ENCODE measurements at regions not wholly inside any gene's neighbourhood (a gene's known extent, or its start where the extent isn't known, plus 50 kb on each side); places are given as distances from the start of the nearest gene placed in this dataset.

GRCh38 chr18:56052202-56052601 is 464.2 kb upstream of the TCF4 start:
- Mint-ChIP-seq H3K27ac (no peak overlapping the region), H3K36me3 (ENCODE audit: low read depth) (no peaks in the 10 kb centered on the region), H3K4me3 (no peak overlapping the region), H3K9me3 (peaks cover 11% of the 10 kb centered on the region), H3K27me3 (no peaks in the 10 kb centered on the region), H3K4me1 (no peaks in the 10 kb centered on the region)
- no peak for DNase-seq
- ChIA-PET POLR2A (no interaction called here), CTCF (no interaction called here)

GRCh38 chr18:56044239-56044638 is 456.2 kb upstream of the TCF4 start:
- no peak overlapping the region for H3K4me3 Mint-ChIP-seq
- no peaks in the 10 kb centered on the region for H3K36me3 Mint-ChIP-seq (ENCODE audit: low read depth)
- CTCF ChIA-PET, result no interaction called here
- H3K27ac Mint-ChIP-seq, result no peak overlapping the region
- no peaks in the 10 kb centered on the region for H3K4me1 Mint-ChIP-seq
- POLR2A ChIA-PET, result no interaction called here
- H3K27me3 Mint-ChIP-seq, result no peaks in the 10 kb centered on the region
- no peak for DNase-seq
- peaks cover 7% of the 10 kb centered on the region for H3K9me3 Mint-ChIP-seq

- no peaks in the 10 kb centered on the region for H3K27me3 Mint-ChIP-seq
- no peaks in the 10 kb centered on the region for H3K36me3 Mint-ChIP-seq (ENCODE audit: low read depth)
- ChIA-PET POLR2A (no interaction called here), CTCF (no interaction called here)
- no peak for DNase-seq
- no peaks in the 10 kb centered on the region for H3K4me1 Mint-ChIP-seq
- H3K4me3 Mint-ChIP-seq, result no peak overlapping the region
- H3K27ac Mint-ChIP-seq, result no peak overlapping the region
- peaks cover 5% of the 10 kb centered on the region for H3K9me3 Mint-ChIP-seq
Measured at GRCh38 chr18:56043641-56044061, 455.7 kb upstream of the TCF4 start.

GRCh38 chr18:56042915-56043536 is 455.0 kb upstream of the TCF4 start:
- Mint-ChIP-seq H3K36me3 (ENCODE audit: low read depth) (no peaks in the 10 kb centered on the region), H3K9me3 (peaks cover 4% of the 10 kb centered on the region)
- CTCF ChIA-PET, result no interaction called here

GRCh38 chr18:56038171-56039030 is 450.4 kb upstream of the TCF4 start:
- ChIA-PET CTCF (no interaction called here), POLR2A (no interaction called here)
- Mint-ChIP-seq H3K9me3 (peaks cover 5% of the 10 kb centered on the region), H3K27me3 (no peaks in the 10 kb centered on the region), H3K4me3 (no peak overlapping the region), H3K27ac (no peak overlapping the region), H3K36me3 (ENCODE audit: low read depth) (no peaks in the 10 kb centered on the region), H3K4me1 (no peaks in the 10 kb centered on the region)
- DNase-seq, result no peak

More at GRCh38 chr18:56042915-56043536, 455.0 kb upstream of the TCF4 start:
- POLR2A ChIA-PET, result no interaction called here
- H3K27me3 Mint-ChIP-seq, result no peaks in the 10 kb centered on the region
- no peaks in the 10 kb centered on the region for H3K4me1 Mint-ChIP-seq
- H3K27ac Mint-ChIP-seq, result no peak overlapping the region
- DNase-seq, result no peak
- no peak overlapping the region for H3K4me3 Mint-ChIP-seq

GRCh38 chr18:56036741-56037140 is 448.7 kb upstream of the TCF4 start:
- no peaks in the 10 kb centered on the region for H3K4me1 Mint-ChIP-seq
- CTCF ChIA-PET, result no interaction called here
- H3K27ac Mint-ChIP-seq, result no peak overlapping the region
- peaks cover 7% of the 10 kb centered on the region for H3K9me3 Mint-ChIP-seq
- no peak overlapping the region for H3K4me3 Mint-ChIP-seq
- DNase-seq, result no peak
- POLR2A ChIA-PET, result no interaction called here
- no peaks in the 10 kb centered on the region for H3K27me3 Mint-ChIP-seq
- no peaks in the 10 kb centered on the region for H3K36me3 Mint-ChIP-seq (ENCODE audit: low read depth)

GRCh38 chr18:56035546-56035945 is 447.6 kb upstream of the TCF4 start:
- Mint-ChIP-seq H3K27ac (no peak overlapping the region), H3K36me3 (ENCODE audit: low read depth) (no peaks in the 10 kb centered on the region), H3K9me3 (peaks cover 5% of the 10 kb centered on the region), H3K4me3 (no peak overlapping the region), H3K27me3 (no peaks in the 10 kb centered on the region), H3K4me1 (no peaks in the 10 kb centered on the region)
- ChIA-PET CTCF (no interaction called here), POLR2A (no interaction called here)
- DNase-seq, result no peak

- CTCF ChIA-PET, result no interaction called here
- Mint-ChIP-seq H3K27me3 (no peaks in the 10 kb centered on the region), H3K4me3 (no peak overlapping the region), H3K4me1 (no peaks in the 10 kb centered on the region), H3K27ac (no peak overlapping the region), H3K9me3 (peaks cover 5% of the 10 kb centered on the region), H3K36me3 (ENCODE audit: low read depth) (no peaks in the 10 kb centered on the region)
- DNase-seq, result no peak
- POLR2A ChIA-PET, result no interaction called here
Measured at GRCh38 chr18:56034949-56035348, 447.0 kb upstream of the TCF4 start.

GRCh38 chr18:56030060-56030459 is 442.1 kb upstream of the TCF4 start:
- Mint-ChIP-seq H3K36me3 (ENCODE audit: low read depth) (no peaks in the 10 kb centered on the region), H3K4me1 (no peaks in the 10 kb centered on the region), H3K27ac (no peak overlapping the region), H3K4me3 (no peak overlapping the region), H3K9me3 (peaks cover 10% of the 10 kb centered on the region), H3K27me3 (no peaks in the 10 kb centered on the region)
- no peak for DNase-seq
- CTCF ChIA-PET, result no interaction called here
- POLR2A ChIA-PET, result no interaction called here

- ChIA-PET POLR2A (no interaction called here), CTCF (no interaction called here)
- Mint-ChIP-seq H3K4me3 (no peak overlapping the region), H3K36me3 (ENCODE audit: low read depth) (no peaks in the 10 kb centered on the region), H3K27me3 (no peaks in the 10 kb centered on the region), H3K9me3 (peaks cover 7% of the 10 kb centered on the region), H3K27ac (no peak overlapping the region), H3K4me1 (no peaks in the 10 kb centered on the region)
- DNase-seq, result no peak
Measured at GRCh38 chr18:56028514-56028913, 440.5 kb upstream of the TCF4 start.

GRCh38 chr18:56026509-56026908 is 438.5 kb upstream of the TCF4 start:
- Mint-ChIP-seq H3K27me3 (no peaks in the 10 kb centered on the region), H3K36me3 (ENCODE audit: low read depth) (no peaks in the 10 kb centered on the region), H3K4me3 (no peak overlapping the region), H3K9me3 (peaks cover 4% of the 10 kb centered on the region), H3K27ac (no peak overlapping the region), H3K4me1 (no peaks in the 10 kb centered on the region)
- ChIA-PET CTCF (no interaction called here), POLR2A (no interaction called here)
- DNase-seq, result no peak

- ChIA-PET CTCF (no interaction called here), POLR2A (no interaction called here)
- Mint-ChIP-seq H3K27me3 (no peaks in the 10 kb centered on the region), H3K4me1 (no peaks in the 10 kb centered on the region), H3K4me3 (no peak overlapping the region), H3K36me3 (ENCODE audit: low read depth) (no peaks in the 10 kb centered on the region), H3K27ac (no peak overlapping the region), H3K9me3 (peaks cover 5% of the 10 kb centered on the region)
- DNase-seq, result no peak
Measured at GRCh38 chr18:56021809-56022195, 433.8 kb upstream of the TCF4 start.

- Mint-ChIP-seq H3K4me3 (no peak overlapping the region), H3K27ac (no peak overlapping the region), H3K9me3 (peaks cover 5% of the 10 kb centered on the region), H3K27me3 (no peaks in the 10 kb centered on the region), H3K36me3 (ENCODE audit: low read depth) (no peaks in the 10 kb centered on the region), H3K4me1 (no peaks in the 10 kb centered on the region)
- DNase-seq, result no peak
- CTCF ChIA-PET, result no interaction called here
- POLR2A ChIA-PET, result no interaction called here
Measured at GRCh38 chr18:56021136-56021808, 433.3 kb upstream of the TCF4 start.

- Mint-ChIP-seq H3K27me3 (no peaks in the 10 kb centered on the region), H3K36me3 (ENCODE audit: low read depth) (no peaks in the 10 kb centered on the region), H3K4me1 (no peaks in the 10 kb centered on the region), H3K4me3 (no peak overlapping the region), H3K27ac (no peak overlapping the region), H3K9me3 (peaks cover 9% of the 10 kb centered on the region)
- ChIA-PET CTCF (no interaction called here), POLR2A (no interaction called here)
- DNase-seq, result no peak
Measured at GRCh38 chr18:56019908-56020307, 431.9 kb upstream of the TCF4 start.
